Astrocyte of the cerebellum (primary cell): ENCODE measurements at regions not wholly inside any gene's neighbourhood (a gene's known extent, or its start where the extent isn't known, plus 50 kb on each side); places are given as distances from the start of the nearest gene placed in this dataset.

ENCODE experiments used
- DNase-seq: peaks from one replicate; pipeline ENCODE4 v3.0.0-alpha.2; 2011; ENCODE audit warnings: low read depth
- H3K4me3 ChIP-seq: 2 replicates; pipeline ENCODE4 v1.5.1; 2011; ENCODE audit warnings: mild to moderate bottlenecking, low read depth, low read length, moderate library complexity
- in situ Hi-C: cut with HindIII; loops from 2 replicates; pipeline ENCODE4 v1.10.0; 2017; ENCODE audit warnings: low sequenced_read_pairs
- TF ChIP-seq, protein P1 (sequence below): IDR thresholded peaks from 2 replicates; pipeline ENCODE4 v1.5.1; 2012; ENCODE audit warnings: low read length, low read depth, moderate library complexity, mild to moderate bottlenecking; ENCODE audit errors: missing control alignments

DNA sequence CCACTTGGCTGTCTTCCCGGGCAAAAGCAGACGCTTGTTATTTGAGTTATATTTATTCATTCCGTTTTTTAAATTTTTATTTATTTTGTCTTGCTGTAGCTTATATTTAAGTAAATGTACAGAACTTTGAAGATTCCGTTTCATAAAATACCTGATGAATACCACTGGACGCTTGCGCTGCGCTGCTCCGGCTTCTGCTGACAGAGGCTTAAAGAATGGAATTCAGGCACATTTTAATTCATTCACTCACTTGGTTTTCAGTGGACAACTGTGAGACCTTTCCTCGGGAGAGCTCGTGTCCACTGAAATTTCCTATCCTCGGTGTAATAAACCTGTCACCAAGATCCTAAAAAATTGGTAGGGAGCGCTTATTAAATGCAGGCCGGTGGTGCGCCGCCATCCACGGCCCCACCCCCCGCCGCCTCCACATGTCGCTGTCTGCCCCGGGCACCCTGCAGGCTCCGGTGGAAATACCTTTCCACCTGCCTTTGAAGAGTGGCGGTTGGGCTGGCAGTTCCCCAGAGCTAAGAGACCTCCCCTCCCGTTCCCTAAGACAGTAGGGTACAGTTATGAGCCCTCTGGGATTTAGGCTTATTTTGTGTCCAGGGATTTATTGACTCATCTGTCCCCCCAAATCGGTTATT is 62.5 kb upstream of the UBE2E1 start:
- in situ Hi-C loops = no loop called here
- TF ChIP-seq, protein P1, sequence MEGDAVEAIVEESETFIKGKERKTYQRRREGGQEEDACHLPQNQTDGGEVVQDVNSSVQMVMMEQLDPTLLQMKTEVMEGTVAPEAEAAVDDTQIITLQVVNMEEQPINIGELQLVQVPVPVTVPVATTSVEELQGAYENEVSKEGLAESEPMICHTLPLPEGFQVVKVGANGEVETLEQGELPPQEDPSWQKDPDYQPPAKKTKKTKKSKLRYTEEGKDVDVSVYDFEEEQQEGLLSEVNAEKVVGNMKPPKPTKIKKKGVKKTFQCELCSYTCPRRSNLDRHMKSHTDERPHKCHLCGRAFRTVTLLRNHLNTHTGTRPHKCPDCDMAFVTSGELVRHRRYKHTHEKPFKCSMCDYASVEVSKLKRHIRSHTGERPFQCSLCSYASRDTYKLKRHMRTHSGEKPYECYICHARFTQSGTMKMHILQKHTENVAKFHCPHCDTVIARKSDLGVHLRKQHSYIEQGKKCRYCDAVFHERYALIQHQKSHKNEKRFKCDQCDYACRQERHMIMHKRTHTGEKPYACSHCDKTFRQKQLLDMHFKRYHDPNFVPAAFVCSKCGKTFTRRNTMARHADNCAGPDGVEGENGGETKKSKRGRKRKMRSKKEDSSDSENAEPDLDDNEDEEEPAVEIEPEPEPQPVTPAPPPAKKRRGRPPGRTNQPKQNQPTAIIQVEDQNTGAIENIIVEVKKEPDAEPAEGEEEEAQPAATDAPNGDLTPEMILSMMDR = no peak
- no peak overlapping the region for H3K4me3 ChIP-seq
- DNase-seq = no peak

DNA sequence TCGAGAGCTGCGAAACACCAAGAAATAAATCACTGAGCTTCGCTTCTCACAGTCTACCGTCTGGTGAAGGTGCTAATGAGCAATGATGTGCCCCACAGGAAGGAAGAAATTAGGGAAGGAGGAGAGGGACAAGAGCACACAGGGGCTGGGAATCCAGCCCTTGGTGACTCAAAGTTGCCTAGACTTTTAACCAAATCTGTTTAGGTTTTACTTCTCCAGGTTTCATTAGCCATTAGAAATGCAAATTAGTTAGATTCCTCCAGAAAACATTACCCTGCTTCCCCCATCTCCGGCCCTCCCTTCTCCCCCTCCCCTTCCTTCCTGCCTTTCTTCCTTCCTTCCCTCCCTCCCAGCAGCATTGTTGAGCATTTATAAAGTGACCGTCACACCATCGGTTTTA is 59.3 kb upstream of the UBE2E1 start:
- H3K4me3 ChIP-seq = no peak overlapping the region
- TF ChIP-seq, protein P1 = no peak
- in situ Hi-C loops = no loop called here
- DNase-seq = no peak

DNA sequence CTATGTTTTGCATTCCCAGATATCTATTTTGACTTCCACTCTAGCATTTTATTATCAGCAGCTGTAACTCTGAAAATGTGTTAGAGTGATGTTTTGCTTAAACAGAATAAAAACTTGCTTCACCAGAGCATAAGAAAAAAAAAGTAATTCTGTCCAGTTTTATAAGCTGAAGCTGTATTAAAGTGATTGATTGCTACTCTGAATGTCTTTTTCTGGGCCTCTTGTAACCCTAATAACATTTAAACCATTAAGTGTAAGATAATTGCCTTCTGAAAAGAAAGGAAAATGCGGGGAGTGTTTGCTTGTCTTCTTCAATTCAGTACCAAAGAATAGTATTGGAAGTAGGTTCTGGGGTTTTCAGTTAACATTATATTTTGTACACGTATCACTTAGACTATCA is 57.9 kb upstream of the UBE2E1 start:
- DNase-seq = no peak
- no peak overlapping the region for H3K4me3 ChIP-seq
- in situ Hi-C loops = no loop called here
- TF ChIP-seq, protein P1 = no peak

- H3K4me3 ChIP-seq = no peak overlapping the region
- DNase-seq = no peak
- in situ Hi-C loops = no loop called here
- TF ChIP-seq, protein P1 = no peak
These were observed 57.2 kb upstream of the UBE2E1 start for GRCh38 chr3:23748398-23749110.

- DNase-seq = no peak
- TF ChIP-seq, protein P1 = no peak
- H3K4me3 ChIP-seq = no peak overlapping the region
- in situ Hi-C loops = no loop called here
These were observed 56.1 kb upstream of the UBE2E1 start for GRCh38 chr3:23749609-23750008.

DNA sequence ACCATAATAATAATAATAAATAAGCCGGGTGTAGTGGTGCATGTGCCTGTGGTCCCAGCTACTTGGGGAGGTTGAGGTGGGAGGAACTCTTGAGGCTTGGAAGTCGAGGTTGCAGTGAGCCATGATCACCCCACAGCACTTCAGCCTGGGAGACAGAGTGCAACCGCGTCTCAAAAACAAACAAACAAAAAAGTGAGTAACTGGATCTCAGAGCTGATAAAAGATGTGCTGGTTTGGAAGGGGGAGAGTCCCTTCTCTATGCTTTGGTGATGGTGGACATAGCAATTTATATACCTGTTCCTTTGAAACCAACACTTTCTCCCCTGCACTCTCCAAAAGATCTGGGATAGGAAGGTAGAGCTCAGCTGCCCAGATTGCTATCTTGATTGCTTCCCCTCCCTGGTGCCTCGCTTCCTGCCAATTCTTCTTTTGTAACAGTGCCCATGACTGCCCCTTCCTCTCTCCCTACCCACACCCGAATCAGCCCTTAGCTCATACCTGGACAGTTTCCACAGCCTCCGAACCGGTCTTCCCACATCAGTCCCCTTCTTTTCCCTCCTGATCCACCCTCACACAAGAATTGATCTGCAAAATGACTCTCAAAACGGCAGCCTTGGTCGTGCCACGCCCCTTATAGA is 55.1 kb upstream of the UBE2E1 start:
- H3K4me3 ChIP-seq = no peak overlapping the region
- in situ Hi-C loops = no loop called here
- no peak for DNase-seq
- TF ChIP-seq, protein P1 = no peak
